ENCODE measurements at regions not wholly inside any gene's neighbourhood (a gene's known extent, or its start where the extent isn't known, plus 50 kb on each side); places are given as distances from the start of the nearest gene placed in this dataset.

DNA sequence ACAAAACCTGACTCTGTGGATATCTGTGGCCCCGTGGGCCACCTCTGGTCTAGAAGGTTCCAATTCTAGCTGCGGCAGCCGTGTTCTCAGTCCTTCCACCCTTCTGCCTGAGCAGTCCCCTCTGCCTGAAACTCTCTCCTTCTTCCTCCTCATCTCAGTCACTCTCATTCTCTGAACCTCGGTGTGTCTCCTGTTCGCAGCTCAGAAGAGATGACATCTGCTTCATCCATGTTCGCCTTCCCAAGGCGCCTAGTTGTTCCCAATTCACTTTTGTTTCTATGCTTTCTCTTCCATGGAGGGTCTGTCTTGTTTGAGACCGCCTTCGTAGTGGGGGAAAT is 95.5 kb downstream of the CEBPB start:
- DNase-seq = peak in 1 of 5 experiments; percentile 54

DNA sequence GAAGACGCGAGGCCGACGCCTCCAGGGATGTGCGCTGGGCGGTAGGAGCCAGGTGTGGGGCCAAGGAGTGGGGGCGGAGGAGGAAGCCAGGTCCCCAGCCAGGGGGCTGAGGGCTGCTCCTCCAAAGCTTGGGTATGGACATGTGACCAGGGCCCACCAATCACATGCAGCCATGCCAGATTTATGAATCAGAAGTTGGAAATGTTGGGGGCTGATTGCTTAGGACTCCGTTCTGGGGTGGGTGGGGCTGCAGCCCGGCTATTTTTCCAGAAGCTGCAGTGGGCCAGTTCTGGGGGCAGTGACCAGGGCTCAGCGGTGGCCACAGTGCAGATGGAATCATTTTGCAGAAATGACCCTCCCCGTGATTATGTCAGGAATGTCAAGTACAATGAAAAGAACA is 96.0 kb downstream of the CEBPB start:
- peak in 1 of 5 experiments; percentile 77 for DNase-seq

DNA sequence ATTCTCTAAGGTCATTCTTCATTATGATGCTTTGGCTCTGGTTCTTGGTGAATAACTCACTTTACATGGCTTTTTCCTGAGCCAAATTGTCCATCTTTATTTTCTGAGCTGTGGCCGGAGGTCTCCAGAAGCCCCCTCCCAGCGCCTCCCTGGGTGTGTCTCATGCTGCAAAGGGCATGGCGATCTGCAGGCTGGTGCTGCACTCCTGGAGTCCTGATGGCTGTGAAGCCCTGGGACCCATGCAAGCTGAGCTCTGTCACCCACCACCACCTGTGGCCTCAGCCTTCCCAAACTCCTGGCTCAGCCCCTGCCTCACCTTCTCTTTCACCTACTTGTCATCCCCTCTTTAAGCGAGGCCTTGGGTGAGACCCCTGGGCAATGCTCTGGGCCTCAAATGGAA is 96.9 kb downstream of the CEBPB start:
- DNase-seq = no peak

DNA sequence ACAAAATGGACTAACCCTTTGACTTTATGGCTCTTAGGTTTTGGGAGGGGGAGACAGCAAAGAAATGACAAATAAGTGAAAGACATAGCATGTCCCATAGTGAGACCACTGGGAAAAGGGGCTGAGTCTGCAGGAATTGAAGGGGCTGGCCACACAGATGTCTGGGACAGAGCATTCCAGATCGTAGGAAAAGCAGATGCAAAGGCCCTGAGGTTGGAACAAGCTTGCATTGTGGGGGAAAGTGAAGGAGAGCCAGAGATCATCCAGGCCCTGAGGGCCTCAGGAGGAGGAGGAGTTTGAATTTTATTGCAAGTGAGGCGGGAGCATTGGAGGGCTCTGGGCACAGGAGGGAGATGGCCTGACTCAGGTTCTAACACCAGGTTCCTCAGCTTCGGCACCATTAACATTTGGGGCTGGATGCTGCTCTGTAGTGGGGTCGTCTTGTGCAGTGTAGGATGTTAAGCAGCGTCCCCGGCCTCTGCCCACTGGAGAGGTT is 97.5 kb downstream of the CEBPB start:
- DNase-seq = no peak

GRCh38 chr20:50289581-50289980 is 99.0 kb downstream of the CEBPB start:
- DNase-seq = no peak

DNA sequence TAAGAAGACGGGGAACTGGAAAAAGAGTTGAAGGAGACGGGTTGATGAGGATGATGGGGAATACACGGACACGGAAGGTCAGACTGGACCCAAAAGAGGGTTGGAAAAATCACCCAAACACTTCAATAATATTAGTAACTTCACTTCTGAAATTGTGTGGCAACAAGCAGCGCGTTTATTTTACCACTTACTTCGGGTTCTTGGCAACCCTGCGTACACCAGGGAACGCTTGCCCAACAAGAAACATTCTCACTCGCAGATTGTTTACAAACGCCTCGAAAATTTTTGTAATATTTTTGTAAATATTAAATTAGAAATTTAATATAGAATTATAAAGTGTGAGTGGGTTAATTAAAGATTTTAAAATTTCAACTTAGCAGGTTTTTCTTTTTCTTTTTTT is 99.5 kb downstream of the CEBPB start:
- DNase-seq = no peak

- DNase-seq = no peak
Measured at GRCh38 chr20:50290808-50291207, 100.2 kb downstream of the CEBPB start.

DNA sequence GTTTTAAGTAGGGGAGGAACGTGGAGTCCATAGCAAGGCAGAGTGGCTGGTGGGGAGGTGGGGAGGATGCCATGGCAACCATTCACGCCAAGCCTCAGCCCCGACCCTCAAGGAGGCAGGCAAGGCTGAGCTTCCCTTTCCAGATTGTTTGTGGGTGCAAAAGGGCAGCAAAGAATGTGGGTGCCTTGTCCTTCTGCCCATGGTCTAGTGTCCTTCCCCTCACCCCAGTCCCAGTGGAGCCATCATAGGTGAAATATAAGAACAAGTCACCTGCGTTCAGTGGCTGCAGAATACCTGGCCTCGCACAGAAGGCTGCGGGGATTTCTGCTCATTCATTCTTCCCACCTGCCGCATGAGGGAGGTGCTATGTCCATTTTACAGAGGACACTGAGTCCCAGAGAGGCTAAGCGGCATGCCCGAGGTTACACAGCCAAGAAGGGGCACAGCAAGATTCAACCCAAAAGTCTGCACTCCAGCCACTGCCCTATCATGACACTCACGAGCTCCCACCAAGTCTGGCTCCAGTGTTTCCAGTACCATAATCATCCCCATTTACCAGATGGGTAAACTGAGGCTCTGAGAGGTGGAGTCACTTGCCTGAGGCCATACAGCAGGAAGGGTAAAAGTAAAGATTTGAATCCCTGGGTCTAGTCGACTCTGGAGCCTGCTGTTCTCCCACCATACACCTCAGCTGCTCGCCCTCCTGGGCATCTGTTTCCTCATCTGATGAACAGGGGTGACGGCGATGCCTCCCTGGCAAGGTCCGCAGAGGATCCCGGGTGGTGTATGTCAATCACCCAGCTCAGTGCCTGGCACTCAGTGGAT is 100.8 kb downstream of the CEBPB start:
- no peak for DNase-seq

DNA sequence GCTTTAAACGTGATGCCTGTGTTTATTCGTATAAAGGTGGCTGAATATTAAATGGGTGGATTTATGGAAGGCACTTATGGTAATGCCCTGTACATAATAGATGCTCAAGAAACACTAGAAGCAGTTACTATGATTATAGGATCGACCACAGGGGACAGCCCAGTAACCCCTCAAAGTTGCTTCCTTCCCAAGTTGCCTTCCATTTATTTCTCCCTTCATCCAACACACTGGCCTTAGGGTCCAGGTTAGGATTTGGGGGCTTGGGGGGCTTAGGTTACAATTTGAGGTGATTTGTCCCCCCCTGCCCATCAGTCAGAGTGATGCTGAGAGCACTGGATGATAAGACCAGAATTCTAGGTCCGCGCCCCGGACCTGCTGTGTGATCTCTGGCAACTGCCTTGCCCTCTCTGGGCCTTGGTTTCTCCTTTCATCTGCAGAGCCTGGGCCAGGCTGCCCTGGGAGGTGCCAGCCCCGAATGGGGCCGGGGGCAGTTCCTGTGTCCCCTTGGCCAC is 101.5 kb downstream of the CEBPB start:
- DNase-seq = no peak

- peak in 1 of 5 experiments; percentile 24 for DNase-seq
Measured at GRCh38 chr20:50292591-50293283, 102.1 kb downstream of the CEBPB start.

- no peak for DNase-seq
Measured at GRCh38 chr20:50293284-50294139, 102.9 kb downstream of the CEBPB start.

- no peak for DNase-seq
Measured at GRCh38 chr20:50294164-50295088, 103.8 kb downstream of the CEBPB start.

DNA sequence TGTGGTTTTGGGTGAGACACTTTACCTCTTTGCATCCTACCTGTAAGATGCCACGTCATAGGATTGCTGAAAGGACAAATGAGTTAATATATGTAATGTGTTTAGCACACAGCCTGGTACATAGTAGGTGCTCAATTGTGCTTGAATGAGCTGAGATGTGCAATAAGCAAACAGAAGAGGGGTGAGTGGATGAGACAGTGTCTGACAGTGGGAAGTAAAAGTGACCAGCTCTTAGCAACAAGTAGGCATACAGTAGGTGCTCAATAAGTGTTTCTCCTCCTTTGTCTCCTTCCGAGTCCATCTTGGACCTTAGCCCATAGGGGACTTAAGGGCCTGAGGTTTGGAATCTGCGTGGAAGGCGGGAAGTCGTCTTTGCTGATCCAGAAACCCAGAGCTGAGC is 104.7 kb downstream of the CEBPB start:
- no peak for DNase-seq

DNA sequence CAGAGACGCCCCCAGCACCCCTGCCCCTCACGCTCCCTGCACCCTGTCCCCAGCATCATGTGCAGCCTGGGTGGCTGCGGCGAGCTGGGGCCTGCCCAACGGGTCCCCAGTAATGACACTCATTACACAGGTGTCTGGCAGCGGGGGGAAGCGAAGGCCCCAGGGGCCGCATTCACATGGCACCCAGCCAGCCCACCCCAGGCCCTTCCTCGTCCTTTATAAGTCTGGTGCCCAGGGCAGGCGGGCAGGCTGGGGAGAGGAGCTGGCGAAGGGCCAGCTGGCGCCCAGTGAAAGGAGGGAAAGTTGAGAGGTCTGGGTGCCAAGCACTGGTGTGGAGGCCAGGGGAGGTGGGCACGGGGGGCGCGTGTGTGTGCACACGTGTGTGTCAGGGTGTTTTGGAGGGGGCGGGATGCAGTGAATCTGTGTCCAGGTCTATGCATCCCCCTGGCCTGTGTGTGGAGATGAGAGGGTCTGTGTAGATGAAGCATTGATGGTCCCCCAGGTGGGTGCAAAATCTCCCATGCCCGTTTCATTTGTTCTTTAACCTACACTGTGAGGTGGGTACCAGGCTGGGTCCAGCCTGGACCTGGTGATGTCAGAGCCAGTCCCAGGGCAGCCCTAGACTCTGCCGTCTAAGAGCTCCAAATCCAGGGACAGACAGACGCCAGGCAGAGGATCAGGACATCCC is 105.3 kb downstream of the CEBPB start:
- no peak for DNase-seq

DNA sequence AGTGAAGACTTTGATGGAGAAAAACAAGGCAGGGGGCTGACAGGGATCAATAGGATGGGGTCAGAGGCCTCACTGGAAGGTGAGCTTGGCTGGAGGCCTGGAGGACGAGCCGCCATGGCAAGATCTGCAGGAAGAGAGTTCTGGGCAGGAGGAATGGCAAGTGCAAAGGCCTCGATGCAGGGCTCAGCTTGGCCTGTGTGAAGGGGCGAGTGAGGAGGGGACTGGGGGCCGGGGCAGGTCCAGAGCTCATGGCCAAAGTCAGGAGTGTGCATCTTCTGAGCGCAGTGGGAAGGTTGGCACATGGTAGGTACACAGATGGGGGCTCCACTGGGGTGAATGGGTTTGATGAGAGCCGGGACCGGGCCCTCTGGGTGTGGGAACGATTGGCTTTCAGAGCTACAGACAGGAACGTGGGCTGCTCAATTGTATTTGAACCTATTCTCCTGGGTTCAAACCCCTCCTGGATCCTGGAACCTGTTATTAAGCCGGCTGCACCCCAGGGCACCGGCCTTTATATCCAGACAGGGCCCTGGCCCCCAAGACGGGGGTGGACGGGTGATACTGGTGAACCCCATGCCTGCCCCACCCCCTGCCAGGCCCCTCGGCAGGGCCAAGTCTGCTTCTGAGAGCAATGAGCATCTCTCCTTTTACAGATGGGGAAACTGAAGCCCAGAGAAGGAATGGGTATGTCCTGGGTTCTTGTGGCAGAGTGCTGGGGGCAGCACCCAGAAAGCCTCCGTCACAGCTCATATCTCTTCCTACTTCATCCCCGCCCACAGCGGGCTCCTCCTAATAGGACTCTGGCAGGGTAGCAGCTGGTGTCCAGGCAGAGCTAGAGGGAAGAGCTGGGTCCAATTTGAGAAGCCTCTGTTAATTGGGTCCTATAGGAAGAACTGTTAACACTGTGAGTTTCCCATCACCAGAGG is 106.1 kb downstream of the CEBPB start:
- DNase-seq = no peak

DNA sequence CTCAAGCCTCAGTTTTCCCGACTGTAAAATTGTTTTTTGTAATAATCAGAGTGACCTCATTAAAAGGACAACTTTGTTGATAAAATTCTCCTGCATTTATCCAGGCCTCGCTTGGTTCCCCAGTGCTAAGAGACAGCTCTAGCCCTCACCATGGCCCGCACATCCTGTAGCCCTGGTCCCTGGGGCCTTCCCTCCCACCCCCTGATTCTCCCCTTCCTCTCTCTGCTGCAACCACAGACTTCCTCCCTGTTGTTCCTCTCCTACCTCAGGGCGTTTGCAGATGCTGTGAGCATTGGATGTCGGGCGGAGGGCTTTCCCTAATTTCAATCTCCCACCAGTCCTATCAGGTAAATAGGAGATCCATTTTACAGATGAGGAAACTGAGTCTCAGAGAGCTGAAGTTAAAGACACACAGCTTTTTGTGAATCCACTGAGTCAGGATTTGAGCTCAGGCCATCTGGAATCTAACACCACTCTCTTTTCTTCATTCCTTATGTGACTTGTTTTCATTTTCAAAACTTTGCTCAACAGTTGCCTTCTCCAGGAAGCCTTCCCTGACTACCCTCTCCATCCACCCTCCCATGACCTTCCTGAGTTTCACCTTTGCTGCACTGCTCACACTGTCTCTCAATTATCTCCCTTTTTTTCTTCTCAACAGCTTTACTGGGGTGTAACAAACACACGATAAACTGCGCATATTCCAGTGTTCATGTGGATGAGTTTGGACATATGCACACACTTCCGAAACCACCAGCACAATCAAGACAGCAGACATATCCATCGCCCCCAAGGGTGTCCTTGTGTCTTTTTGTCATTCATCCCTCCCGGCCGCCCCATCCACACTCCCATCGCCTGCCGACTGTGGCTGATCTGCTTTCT is 107.1 kb downstream of the CEBPB start:
- peak in 1 of 5 experiments; percentile 49 for DNase-seq

- no peak for DNase-seq
Measured at GRCh38 chr20:50298554-50299324, 108.1 kb downstream of the CEBPB start.

DNA sequence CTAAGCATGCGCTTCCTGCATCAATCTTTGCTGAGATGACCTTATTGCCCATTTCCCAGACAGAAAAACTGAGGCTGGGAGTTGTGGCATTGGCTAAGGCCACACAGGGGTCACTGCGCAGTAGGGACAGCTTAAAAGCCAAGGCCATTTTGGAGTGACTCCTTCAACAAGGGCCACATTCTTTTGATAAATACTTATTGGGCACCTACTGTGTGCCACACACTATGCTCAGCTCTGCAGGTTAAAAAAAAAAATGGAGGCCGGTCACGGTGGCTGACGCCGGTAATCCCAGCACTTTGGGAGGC is 108.6 kb downstream of the CEBPB start:
- no peak for DNase-seq

All from T-helper 2 cell (primary cell).